DMS153 treated with DMSO at 0.1 percent for 48 hours (cell line): ENCODE measurements at regions not wholly inside any gene's neighbourhood (a gene's known extent, or its start where the extent isn't known, plus 50 kb on each side); places are given as distances from the start of the nearest gene placed in this dataset.
"Not testable (repeated sequence)": the region's sequence is repeated elsewhere in the genome, so short reads cannot be mapped to it uniquely, and the experiment has no call there.

Experiments used
- DNase-seq: peaks from one replicate; lab custom pipeline; 2025; ENCODE audit not compliant: unreplicated experiment; lab: John Stamatoyannopoulos, UW

DNA sequence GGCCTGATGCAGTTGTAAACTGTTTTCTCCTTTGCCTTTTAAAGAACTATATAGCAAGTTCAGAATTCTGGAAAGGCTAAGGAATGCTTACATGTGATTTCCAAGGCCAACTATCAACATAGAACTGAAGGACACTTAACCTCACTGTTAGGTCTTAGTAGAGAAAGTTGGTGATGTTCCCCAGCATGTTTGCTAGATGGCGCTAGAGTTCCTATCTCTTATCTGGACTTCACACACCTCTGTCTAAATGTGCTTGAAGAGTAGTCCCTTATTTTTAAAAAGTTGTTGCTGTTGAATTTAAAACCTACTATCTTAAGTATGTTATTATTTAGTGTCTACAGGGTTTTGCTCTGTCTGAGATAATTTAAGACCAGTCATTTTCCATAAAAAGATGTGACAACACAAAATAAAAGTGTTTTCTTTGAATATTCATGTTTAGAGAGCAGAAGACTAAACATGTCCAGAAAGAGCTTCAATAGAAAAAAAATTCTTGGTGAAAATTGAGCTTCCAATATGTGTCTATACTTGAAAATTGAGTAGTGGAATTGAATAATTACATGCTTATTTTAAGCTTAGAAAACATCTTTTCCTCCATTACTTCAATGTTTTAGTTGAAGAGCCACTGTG lies 237.3 kb downstream of the S1PR1 start:
- peak; percentile 20 for DNase-seq

DNA sequence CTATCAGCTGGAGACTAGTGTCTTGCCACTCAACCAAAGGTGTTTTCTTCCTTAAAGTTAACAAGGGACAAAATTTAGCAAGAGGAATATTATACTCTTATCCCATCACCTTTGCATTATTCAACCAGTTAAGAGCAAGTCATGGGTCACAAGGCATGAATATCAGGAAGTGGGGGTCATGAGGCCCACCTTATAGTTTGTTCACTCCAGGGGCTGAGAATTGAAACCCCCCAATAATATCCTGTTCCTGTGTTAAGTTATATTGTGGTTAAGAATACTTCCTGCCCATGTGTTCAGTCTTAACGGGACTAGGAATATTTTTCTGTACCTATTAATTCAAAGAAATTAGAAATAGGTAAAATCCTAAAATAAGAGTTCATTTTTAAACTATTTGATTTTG lies 239.7 kb downstream of the S1PR1 start:
- DNase-seq: no peak

DNA sequence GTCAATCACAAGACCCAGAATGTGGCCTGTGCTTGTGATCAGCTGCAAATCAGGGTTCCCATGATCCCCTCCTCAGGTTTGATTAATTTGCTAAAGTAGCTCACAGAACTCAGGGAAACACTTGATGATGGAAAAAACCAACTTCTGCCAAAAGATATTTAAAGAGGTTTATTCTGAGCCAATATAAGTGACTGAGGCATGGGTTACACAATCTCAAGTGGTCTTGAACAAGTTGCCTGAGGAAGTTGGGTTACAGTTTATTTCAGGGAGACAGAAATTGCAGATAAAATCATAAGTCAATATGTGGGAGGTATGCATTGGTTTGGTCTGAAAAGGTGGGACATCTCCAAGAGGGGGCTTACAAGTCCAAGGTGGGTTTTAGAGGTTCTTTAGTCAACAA lies 243.1 kb downstream of the S1PR1 start:
- DNase-seq: no peak

DNA sequence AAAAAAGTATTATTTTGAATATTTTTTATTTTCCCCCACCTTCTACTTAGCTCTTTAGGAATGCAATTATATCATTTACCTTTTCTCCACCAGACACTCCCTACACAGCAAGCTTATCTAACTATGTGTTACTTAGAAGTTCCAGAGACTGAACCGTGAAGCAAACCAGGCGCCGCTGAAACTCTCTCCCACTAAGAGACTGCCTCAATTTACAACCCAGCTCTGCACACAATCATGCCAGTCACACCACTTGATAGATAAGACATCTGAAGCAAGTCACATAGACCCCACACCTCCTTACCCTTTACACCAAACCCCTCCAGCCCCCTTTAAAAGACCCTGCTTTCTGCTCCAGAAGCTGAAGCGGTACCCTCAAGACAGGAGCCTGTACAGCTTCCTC lies 245.5 kb downstream of the S1PR1 start:
- no peak for DNase-seq

DNA sequence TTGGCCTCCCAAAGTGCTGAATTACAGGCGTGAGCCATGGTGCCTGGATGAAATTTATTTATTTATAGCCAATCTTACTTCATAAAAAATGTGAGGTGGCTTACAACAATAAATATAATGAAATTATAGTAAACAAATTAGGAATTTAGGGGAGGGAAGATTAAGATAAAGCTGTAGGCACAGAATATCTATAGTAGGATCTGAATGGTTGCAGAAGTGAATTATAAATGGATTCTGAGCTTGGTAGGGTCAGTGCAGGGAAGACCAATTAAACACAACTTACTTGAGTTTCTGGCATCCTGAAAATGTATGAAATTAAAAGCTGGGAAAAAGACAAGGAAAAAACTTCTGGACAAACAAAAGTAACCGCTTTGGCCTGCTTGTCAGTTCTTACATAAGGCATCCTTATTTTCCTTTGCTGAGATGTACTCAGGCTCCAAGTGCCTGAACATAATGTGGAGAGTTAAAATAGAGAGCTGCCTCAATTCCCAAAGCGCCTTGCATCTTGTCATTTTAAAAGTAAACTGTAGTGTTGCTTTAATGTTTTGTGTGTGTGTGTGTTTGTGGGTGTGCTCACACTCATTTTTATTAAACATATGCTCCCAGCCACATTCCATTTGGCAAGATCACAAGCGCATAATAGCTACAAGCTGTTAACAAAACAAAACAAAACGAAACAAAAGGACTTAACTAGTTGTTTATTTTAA lies 247.3 kb downstream of the S1PR1 start:
- DNase-seq: no peak

DNA sequence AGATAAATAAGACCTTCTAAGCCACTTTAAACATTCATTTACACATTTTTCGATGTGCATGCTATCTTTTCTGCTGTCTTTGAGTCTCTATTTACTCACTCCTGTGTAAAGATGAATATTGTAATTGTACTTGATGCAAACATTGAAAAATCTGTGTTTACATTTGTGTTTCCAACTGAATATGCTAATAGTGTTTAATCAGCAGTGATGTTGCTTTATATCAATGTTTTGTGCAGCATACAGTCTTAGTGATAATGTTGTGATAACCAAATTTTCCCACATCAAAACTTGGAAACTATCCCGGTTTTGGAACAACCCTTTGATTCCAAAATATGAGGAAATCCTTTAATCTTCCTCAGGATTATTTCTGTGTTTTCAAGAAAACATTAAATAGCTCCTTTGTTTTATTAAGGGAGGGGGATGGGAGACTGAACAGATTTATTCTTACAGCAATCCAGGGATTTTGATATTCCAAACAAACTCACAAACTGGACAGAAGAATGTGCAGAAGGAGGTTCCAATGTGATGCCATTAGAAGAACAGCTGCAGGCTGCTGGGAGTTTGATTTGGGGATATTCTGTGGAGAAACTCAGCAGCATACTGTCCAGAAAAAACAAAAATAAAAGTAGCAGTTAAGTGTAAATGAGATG lies 248.0 kb downstream of the S1PR1 start:
- no peak for DNase-seq

DNA sequence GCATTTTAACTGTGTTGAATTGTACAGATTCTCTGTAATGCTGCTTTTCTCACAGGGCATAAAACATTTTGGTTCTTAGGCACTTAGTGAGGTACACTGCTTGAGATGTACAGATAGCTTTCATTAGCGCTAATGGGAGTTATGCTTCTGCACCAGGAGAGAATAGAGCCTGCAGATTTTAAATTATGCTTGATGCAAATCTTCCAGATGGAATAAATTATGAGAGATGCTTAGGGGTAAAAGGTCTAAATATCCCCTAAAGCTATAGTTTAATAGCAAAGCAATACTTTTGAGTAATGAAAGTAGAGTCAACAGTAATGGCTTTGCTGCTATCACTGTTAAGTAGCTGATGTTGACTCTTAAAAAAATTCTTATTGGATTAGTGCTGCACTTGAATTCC lies 248.9 kb downstream of the S1PR1 start:
- no peak for DNase-seq

DNA sequence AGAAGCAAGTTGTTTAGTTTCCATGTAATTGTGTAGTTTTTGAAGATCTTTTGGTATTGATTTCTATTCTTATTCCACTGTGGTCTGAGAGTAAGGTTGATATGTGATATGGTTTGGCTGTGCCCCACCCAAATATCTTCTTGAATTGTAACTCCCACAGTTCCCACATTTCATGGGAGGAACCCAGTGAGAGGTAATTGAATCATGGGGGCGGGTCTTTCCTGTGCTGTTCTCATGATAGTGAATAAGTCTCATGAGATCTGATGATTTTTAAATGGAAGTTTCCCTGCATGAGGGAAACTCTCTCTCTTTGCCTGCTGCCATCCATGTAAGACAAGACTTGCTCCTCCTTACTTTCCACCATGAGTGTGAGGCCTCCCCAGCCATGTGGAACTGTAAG lies 255.3 kb downstream of the S1PR1 start:
- not testable (repeated sequence) for DNase-seq

DNA sequence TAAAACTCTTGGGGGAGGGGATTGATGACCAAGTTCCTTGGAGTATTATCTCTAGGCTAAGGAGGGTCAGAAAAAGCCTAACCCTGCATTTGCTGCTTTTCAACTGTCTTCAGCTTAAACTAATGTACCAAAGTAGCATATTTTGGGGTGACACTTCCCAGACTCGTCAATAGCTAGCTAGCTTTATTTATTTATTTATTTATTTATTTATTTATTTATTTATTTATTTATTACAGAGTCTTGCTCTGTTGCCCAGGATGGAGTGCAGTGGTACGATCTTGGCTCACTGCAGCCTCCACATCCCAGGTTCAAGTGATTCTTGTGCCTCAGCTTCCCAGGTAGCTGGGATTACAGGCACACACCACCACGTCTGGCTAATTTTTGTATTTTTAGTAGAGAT lies 257.1 kb downstream of the S1PR1 start:
- DNase-seq: not testable (repeated sequence)

DNA sequence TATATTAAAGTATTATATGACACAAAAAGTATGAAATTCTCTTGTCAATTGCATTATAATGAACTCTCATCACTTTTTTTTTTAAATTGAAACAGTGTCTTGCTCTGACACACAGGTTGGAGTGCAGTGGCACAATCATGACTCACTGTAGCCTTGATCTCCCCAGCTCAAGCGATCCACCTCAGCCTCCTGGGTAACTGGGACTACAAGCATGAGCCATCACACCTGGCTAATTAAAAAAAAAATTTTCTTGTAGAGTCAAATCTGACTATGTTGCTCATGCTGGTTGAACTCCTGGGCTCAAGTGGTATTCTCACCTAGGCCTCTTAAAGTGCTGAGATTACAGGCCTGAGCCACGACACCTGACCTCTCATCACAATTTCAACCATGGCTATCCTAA lies 259.3 kb downstream of the S1PR1 start:
- DNase-seq: no peak

DNA sequence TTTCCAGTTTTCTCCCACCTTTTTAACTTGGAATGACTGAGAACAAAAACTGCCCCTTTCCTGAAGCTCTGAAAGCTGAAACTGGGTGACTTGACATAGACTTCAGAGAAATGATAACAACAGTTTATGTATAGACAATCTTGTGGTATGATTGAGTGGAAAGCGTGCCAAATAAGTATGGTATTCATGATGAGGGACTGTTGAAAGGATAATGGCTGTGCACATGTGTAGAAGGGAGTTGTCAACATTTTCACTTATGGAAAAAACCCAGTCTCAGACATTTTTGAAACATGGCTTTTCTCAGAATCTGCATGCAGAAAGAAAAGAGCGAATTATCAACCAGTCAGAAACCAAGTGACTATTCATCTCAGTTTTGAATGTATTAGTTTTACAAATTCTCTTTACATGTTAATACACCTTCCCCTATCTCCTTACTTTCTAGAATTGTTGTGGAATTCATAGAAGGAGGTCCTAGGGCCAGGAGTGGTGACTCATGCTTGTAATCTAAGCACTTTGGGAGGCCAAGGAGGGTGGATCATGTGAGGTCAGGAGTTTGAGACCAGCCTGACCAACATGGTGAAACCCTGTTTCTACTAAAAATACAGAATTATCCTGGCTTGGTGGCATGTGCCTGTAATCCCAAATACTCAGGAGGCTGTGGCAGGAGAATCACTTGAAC lies 261.2 kb downstream of the S1PR1 start:
- DNase-seq: no peak

DNA sequence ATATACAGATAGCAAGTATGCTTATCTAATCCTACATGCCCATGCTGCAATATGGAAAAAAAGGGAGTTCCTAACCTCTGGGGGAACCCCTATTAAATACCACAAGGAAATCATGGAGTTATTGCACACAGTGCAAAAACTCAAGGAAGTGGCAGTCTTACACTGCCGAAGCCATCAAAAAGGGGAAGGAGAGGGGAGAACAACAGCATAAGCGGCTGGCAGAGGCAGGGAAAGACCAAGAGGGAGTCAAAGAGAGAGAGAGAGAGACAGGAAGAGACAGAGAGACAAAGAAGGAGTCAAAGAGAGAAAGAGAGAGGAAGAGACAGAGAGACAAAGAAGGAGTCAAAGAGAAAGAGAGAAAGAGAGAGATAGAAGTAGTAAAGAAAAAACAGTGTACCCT lies 267.3 kb downstream of the S1PR1 start:
- not testable (repeated sequence) for DNase-seq

DNA sequence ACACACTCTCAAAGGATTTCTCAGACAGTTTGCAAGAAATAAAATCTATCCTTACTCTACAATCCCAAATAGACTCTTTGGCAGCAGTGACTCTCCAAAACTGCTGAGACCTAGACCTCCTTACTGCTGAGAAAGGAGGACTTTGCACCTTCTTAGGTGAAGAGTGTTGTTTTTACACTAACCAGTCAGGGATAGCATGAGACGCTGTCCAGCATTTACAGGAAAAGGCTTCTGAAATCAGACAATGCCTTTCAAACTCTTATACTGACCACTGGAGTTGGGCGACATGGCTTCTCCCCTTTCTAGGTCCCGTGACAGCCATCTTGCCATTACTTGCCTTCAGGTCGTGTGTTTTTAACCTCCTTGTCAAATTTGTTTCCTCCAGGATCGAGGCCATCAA lies 268.4 kb downstream of the S1PR1 start:
- DNase-seq: not testable (repeated sequence)

DNA sequence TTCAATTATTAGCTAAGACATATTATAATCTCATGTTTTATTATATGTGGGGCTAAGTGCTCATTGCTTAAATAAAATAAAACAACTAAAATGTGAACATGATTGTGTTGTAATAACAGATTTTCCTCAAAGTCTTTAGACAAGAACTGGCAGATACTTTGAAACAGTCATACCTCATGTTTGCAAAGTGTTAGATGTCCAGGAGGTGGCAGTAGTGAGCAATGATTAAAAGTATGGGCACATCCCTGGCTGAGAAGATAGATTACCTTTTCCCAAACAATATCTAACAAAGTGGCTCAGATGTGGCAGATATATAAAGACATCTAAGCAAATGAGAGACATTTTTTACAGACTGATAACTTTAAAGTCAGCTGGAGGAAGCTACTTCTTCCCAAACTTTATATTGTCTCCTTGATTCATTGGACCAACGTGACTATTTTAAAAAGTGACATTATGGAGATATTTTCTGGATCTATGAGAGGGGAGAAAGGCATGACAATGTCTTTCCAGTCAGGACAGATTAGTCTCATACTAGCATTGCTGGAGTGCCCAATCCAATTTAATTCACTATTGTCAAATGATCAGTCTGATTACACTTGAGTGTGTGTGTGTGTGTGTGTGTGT lies 269.8 kb downstream of the S1PR1 start:
- DNase-seq: peak; percentile 41

DNA sequence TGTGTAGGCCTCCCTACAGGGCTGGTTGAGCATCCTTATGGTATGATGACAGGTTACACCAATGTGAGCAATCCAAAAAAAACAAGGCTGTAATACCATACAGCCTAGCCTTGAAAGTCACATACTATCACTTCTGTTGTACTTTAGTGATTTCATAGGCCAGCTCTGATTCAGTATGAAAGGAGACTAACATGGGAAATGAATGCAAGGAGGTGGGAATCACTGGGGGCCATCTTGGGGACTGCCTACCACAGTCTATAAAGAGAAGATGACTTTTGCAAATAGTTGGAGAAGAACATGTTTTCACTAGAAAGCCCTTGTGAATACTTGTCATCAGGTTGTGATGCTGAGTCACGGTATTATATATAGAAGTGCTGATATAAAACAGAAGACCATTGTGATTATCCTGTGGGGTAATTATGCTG lies 270.7 kb downstream of the S1PR1 start:
- no peak for DNase-seq

DNA sequence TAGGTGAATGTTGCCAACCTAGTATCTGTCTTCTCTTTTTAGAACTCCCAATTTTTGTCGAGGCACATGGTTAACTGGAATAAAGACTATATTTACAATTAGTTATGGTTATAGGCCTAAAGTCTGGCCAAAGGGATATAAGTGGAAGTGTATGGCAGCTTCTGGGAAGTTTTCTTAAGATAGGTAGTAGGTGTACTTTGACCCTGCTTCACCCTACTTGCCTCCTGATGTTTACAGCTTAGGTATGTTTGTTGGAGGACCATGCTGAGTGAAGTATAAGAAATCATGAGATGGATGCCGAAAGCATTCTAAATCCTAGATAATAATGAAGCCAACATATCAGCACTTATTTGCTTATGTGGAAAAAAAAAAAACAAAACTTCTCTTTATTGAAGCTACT lies 272.1 kb downstream of the S1PR1 start:
- no peak for DNase-seq

DNA sequence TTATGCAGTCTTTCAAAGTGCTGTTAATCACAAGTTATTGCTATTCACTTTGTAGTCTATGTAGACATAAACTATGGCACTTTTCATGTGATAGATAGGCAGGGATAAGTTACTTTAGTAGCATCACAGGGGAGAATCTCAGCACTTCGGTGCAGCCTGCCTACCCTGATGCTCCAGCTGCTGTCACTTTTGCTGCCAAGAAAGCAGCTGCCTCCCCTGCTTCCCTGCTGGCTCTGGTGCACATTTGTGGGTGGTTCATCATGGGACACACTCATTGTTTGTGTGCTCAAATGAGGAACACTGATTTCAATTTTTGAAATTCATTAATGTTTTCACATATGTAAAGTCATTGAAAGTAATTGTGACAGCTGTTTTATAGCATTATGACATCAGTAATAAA lies 272.6 kb downstream of the S1PR1 start:
- DNase-seq: no peak

DNA sequence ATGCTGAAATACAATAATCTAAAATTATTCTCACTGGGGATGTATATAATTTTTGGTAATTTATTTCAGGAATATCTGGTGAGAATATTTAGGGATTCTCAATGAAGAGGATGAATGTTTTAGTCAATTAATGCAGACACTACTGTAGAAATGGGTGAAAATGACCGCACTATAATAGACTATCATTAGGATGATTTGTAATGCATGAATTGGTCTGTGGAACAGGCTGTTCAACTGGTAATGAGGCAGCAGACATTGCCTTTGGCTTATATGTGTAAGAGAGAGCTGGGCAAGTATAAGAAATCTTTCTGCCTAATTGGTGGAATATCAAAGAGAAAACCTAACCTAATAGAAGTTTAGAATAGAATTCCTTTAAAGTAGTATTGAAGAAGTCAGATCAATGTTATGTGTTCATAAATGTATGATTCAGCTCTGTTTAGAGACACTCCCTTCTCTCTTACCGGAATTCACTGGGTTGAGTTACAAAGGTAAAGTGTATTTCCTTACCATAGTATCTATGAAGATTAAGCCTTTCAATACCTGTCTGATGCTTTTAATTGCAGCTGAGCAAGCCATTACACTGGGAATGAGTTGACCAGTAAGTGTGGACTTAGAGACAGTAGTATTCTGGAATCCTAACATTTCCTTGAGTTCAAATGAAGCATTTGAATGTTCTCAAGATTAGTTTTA lies 274.5 kb downstream of the S1PR1 start:
- DNase-seq: no peak

DNA sequence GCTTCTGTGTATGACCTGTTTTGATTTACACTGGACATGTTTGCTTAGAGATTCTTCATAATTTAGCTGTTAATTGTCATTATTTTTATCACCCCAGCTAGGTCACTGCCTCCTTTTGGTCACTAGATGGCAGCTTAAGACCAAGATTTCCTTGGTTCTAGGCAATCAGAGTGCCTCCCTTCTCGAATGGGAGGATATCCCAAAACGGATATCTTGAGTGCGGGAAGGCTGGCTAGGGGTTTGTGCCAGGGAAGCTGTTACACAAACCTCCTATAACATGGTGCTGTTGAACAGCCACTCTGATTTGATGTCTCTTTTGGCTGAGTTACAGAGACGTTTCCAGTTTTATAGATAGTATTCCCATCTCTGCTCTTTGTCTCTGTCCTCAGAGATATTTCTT lies 283.5 kb downstream of the S1PR1 start:
- DNase-seq: peak; percentile 44

DNA sequence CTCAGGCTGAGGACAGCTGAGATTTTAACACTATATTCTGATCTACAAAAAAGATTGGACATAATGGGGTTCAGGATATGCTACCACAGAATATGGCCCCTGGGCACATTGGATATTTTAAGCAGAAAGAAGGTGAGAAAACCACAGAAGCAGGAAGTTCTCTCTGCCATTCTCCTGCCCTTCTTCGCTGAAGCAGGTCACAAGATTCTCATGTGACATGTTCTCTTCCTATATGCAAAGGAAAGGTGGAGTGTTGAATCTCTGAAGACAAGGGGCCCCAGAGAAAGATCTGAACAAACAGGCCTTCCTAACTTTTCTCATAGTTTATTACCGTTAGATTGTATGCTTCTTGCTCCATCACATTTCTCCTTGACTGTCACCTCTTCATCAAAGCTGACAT lies 285.7 kb downstream of the S1PR1 start:
- DNase-seq: no peak

DNA sequence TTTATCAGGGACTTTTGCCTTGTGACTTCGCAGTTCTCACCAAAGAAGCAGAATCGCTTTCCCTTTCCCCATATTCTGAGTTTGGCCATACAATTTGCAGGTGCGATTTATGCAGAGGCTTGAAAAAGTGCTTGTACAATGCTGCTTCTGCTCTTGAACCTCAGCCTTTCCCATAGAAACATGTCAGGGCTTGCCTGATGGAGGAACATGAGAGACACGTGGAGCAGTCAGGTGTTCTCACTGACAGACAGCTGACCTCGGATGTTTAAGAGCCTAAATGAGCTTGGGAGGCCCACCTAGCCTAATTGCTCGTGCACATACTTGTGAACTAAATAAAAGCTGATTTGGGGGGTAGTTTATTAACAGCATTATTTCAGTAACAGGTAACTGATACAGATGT lies 290.0 kb downstream of the S1PR1 start:
- DNase-seq: peak; percentile 33
